ENCODE measurements at regions not wholly inside any gene's neighbourhood (a gene's known extent, or its start where the extent isn't known, plus 50 kb on each side); places are given as distances from the start of the nearest gene placed in this dataset.

DNA sequence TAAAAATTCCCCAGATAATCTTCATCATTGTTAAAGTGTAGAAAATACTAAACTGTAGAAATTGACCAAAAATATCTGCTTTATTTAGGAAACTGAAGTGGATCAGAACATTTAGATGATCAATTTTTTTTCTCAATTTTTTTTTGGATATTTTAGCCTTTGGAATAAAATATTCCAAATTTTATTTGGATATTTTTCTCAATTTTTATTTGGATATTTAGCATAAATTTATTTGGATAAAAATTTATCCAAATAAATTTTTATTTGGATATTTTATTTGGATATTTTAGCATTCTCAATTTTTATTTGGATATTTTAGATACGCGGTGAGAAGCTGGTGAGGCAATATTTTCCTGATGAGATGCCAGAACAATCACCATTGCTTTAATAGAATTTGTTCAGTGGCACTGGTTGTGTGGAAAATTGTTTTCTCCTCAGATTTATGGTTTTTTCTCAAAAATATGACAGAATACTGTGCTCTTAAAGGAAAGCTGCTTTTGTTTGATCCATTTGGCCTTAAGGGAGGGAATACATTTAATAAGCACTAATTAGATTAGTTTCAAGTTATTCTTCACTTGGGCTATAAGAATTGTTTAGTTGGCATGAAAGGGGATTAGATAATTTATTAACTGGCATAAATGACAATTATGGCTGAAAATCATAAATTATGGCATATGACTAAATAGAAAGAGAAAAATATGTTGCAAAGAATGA is 470.1 kb downstream of the MFSD1 start:
- Histone ChIP-seq H3F3A (replicated peaks; ENCODE audit: low read depth) (no peaks in the 10 kb centered on the region), H3K27ac (ENCODE audit: low read depth) (no peak overlapping the region), H4K20me1 (replicated peaks; ENCODE audit: insufficient read depth) (no peaks in the 10 kb centered on the region; the same call in 1 of the 2 replicates), H3K4me2 (no peak overlapping the region), H3K4me1 (ENCODE audit: insufficient read depth) (no peaks in the 10 kb centered on the region), H3K27me3 (ENCODE audit: insufficient read depth) (no peaks in the 10 kb centered on the region), H3K79me2 (replicated peaks; ENCODE audit: insufficient read depth) (no peaks in the 10 kb centered on the region), H3K9me2 (ENCODE audit: insufficient read depth) (no peaks in the 10 kb centered on the region), H2AFZ (no peak overlapping the region), H3K4me3 (no peak overlapping the region), H3K36me3 (ENCODE audit: insufficient read depth) (no peaks in the 10 kb centered on the region)
- TF ChIP-seq CREB1 (CRISPR knock-in tag; IDR thresholded peaks at IDR 0.05; ENCODE audit: low read depth) (no peak), JUNB (IDR thresholded peaks at IDR 0.05; ENCODE audit: unreplicated experiment) (no peak), ZNF331 (CRISPR knock-in tag; IDR thresholded peaks at IDR 0.05; ENCODE audit: low read depth) (no peak), EZH2 (IDR thresholded peaks at IDR 0.05; ENCODE audit: low read depth, unreplicated experiment) (no peak), ZNF114 (CRISPR knock-in tag; IDR thresholded peaks at IDR 0.05) (no peak), NANOG (IDR thresholded peaks at IDR 0.05; ENCODE audit: borderline replicate concordance) (no peak), POLR2AphosphoS5 (IDR thresholded peaks at IDR 0.05; ENCODE audit: low read depth) (no peak), STAT1 (IDR thresholded peaks at IDR 0.05; ENCODE audit: unreplicated experiment) (no peak), EZH2phosphoT487 (IDR thresholded peaks at IDR 0.05; ENCODE audit: unreplicated experiment) (no peak)
- TF ChIP-seq, protein P1, sequence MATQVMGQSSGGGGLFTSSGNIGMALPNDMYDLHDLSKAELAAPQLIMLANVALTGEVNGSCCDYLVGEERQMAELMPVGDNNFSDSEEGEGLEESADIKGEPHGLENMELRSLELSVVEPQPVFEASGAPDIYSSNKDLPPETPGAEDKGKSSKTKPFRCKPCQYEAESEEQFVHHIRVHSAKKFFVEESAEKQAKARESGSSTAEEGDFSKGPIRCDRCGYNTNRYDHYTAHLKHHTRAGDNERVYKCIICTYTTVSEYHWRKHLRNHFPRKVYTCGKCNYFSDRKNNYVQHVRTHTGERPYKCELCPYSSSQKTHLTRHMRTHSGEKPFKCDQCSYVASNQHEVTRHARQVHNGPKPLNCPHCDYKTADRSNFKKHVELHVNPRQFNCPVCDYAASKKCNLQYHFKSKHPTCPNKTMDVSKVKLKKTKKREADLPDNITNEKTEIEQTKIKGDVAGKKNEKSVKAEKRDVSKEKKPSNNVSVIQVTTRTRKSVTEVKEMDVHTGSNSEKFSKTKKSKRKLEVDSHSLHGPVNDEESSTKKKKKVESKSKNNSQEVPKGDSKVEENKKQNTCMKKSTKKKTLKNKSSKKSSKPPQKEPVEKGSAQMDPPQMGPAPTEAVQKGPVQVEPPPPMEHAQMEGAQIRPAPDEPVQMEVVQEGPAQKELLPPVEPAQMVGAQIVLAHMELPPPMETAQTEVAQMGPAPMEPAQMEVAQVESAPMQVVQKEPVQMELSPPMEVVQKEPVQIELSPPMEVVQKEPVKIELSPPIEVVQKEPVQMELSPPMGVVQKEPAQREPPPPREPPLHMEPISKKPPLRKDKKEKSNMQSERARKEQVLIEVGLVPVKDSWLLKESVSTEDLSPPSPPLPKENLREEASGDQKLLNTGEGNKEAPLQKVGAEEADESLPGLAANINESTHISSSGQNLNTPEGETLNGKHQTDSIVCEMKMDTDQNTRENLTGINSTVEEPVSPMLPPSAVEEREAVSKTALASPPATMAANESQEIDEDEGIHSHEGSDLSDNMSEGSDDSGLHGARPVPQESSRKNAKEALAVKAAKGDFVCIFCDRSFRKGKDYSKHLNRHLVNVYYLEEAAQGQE (IDR thresholded peaks at IDR 0.05; ENCODE audit: unreplicated experiment) = no peak
- TF ChIP-seq, protein P2, sequence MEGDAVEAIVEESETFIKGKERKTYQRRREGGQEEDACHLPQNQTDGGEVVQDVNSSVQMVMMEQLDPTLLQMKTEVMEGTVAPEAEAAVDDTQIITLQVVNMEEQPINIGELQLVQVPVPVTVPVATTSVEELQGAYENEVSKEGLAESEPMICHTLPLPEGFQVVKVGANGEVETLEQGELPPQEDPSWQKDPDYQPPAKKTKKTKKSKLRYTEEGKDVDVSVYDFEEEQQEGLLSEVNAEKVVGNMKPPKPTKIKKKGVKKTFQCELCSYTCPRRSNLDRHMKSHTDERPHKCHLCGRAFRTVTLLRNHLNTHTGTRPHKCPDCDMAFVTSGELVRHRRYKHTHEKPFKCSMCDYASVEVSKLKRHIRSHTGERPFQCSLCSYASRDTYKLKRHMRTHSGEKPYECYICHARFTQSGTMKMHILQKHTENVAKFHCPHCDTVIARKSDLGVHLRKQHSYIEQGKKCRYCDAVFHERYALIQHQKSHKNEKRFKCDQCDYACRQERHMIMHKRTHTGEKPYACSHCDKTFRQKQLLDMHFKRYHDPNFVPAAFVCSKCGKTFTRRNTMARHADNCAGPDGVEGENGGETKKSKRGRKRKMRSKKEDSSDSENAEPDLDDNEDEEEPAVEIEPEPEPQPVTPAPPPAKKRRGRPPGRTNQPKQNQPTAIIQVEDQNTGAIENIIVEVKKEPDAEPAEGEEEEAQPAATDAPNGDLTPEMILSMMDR (conservative IDR thresholded peaks at IDR 0.05; ENCODE audit: low read depth in 2 of 2) = no peak
- TF ChIP-seq, protein P3, sequence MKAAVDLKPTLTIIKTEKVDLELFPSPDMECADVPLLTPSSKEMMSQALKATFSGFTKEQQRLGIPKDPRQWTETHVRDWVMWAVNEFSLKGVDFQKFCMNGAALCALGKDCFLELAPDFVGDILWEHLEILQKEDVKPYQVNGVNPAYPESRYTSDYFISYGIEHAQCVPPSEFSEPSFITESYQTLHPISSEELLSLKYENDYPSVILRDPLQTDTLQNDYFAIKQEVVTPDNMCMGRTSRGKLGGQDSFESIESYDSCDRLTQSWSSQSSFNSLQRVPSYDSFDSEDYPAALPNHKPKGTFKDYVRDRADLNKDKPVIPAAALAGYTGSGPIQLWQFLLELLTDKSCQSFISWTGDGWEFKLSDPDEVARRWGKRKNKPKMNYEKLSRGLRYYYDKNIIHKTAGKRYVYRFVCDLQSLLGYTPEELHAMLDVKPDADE (IDR thresholded peaks at IDR 0.05) = no peak
- TF ChIP-seq, protein P4, sequence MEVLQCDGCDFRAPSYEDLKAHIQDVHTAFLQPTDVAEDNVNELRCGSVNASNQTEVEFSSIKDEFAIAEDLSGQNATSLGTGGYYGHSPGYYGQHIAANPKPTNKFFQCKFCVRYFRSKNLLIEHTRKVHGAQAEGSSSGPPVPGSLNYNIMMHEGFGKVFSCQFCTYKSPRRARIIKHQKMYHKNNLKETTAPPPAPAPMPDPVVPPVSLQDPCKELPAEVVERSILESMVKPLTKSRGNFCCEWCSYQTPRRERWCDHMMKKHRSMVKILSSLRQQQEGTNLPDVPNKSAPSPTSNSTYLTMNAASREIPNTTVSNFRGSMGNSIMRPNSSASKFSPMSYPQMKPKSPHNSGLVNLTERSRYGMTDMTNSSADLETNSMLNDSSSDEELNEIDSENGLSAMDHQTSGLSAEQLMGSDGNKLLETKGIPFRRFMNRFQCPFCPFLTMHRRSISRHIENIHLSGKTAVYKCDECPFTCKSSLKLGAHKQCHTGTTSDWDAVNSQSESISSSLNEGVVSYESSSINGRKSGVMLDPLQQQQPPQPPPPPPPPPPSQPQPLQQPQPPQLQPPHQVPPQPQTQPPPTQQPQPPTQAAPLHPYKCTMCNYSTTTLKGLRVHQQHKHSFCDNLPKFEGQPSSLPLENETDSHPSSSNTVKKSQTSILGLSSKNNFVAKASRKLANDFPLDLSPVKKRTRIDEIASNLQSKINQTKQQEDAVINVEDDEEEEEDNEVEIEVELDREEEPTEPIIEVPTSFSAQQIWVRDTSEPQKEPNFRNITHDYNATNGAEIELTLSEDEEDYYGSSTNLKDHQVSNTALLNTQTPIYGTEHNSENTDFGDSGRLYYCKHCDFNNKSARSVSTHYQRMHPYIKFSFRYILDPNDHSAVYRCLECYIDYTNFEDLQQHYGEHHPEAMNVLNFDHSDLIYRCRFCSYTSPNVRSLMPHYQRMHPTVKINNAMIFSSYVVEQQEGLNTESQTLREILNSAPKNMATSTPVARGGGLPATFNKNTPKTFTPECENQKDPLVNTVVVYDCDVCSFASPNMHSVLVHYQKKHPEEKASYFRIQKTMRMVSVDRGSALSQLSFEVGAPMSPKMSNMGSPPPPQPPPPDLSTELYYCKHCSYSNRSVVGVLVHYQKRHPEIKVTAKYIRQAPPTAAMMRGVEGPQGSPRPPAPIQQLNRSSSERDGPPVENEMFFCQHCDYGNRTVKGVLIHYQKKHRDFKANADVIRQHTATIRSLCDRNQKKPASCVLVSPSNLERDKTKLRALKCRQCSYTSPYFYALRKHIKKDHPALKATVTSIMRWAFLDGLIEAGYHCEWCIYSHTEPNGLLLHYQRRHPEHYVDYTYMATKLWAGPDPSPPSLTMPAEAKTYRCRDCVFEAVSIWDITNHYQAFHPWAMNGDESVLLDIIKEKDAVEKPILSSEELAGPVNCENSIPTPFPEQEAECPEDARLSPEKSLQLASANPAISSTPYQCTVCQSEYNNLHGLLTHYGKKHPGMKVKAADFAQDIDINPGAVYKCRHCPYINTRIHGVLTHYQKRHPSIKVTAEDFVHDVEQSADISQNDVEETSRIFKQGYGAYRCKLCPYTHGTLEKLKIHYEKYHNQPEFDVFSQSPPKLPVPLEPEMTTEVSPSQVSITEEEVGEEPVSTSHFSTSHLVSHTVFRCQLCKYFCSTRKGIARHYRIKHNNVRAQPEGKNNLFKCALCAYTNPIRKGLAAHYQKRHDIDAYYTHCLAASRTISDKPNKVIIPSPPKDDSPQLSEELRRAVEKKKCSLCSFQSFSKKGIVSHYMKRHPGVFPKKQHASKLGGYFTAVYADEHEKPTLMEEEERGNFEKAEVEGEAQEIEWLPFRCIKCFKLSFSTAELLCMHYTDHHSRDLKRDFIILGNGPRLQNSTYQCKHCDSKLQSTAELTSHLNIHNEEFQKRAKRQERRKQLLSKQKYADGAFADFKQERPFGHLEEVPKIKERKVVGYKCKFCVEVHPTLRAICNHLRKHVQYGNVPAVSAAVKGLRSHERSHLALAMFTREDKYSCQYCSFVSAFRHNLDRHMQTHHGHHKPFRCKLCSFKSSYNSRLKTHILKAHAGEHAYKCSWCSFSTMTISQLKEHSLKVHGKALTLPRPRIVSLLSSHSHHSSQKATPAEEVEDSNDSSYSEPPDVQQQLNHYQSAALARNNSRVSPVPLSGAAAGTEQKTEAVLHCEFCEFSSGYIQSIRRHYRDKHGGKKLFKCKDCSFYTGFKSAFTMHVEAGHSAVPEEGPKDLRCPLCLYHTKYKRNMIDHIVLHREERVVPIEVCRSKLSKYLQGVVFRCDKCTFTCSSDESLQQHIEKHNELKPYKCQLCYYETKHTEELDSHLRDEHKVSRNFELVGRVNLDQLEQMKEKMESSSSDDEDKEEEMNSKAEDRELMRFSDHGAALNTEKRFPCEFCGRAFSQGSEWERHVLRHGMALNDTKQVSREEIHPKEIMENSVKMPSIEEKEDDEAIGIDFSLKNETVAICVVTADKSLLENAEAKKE (CRISPR knock-in tag; IDR thresholded peaks at IDR 0.05) = no peak
- Mint-ChIP-seq H3K4me1 (no peaks in the 10 kb centered on the region), H3K4me3 (no peak overlapping the region), H3K27me3 (ENCODE audit: insufficient read depth, low read depth, poor library complexity) (no peaks in the 10 kb centered on the region), H3K9me3 (no peaks in the 10 kb centered on the region), H3K27ac (no peak overlapping the region), H3K36me3 (ENCODE audit: low read depth) (no peaks in the 10 kb centered on the region)
- DNase-seq (ENCODE audit: low spot score) (no peak), ATAC-seq (no peak)
